ENCODE measurements at regions not wholly inside any gene's neighbourhood (a gene's known extent, or its start where the extent isn't known, plus 50 kb on each side); places are given as distances from the start of the nearest gene placed in this dataset.

- peaks cover 4% of the 10 kb centered on the region for H3K9me1 ChIP-seq (ENCODE audit: insufficient read depth, low read length)
- H3K18ac ChIP-seq (ENCODE audit: low read depth, low read length), result peak overlapping the region; percentile 80; the same call in 1 of the 2 replicates
- no TSS peak for BruUV-seq (replicated peaks)
- H4K20me1 ChIP-seq (ENCODE audit: insufficient read depth, low read length), result no peaks in the 10 kb centered on the region
- H3K27me3 ChIP-seq (ENCODE audit: control insufficient read depth, insufficient read depth, low read length), result no peaks in the 10 kb centered on the region
- H3K14ac ChIP-seq (replicated peaks; ENCODE audit: low read depth, low read length), result peak overlapping the region; percentile 76
- peak overlapping the region; percentile 58 for H4K91ac ChIP-seq (ENCODE audit: insufficient read depth, low read depth, low read length)
- no peak overlapping the region for H2AK9ac ChIP-seq (replicated peaks; ENCODE audit: low read depth, low read length, poor library complexity)
- peak overlapping the region; percentile 93 for H2BK120ac ChIP-seq (ENCODE audit: low read depth, low read length)
- WGBS, 2 experiments (ENCODE audit: extremely low coverage in 2 of 2, insufficient read length in 1 of 2), result no CpG with 5 or more reads among the region's 2 CpGs
- ChIA-PET POLR2A (ENCODE audit: unreplicated experiment) (no interaction called here), CTCF (interaction anchor here (0.9 kb wide), 1 partner anchor 23 kb away, joined by 3 read pairs; no protein-coding TSS in a partner anchor)
- TF ChIP-seq MXI1 (IDR thresholded peaks at IDR 0.05; ENCODE audit: borderline replicate concordance, low read depth, low read length) (no peak), CEBPB (IDR thresholded peaks at IDR 0.05; ENCODE audit: low read depth, low read length) (peak; percentile 80)
- dilution Hi-C loops (cut with HindIII; ENCODE audit: low sequenced_read_pairs, unreplicated experiment), result no loop called here
- H2BK15ac ChIP-seq (ENCODE audit: low read depth, low read length), result peak overlapping the region; percentile 78; the same call in 2 of the 3 replicates
- intact Hi-C loops (cut with micrococcal nuclease), result no loop called here
- no peak overlapping the region for H3K9ac ChIP-seq (ENCODE audit: low read depth, low read length)
- peak overlapping the region; percentile 19; the same call in 1 of the 2 replicates for H3K4me2 ChIP-seq (ENCODE audit: low read depth, low read length)
- in situ Hi-C loops (cut with MboI; ENCODE audit: low sequenced_read_pairs), result no loop called here
- peak overlapping the region; percentile 82 for H3K4ac ChIP-seq (ENCODE audit: low read depth, low read length)
- H3K4me3 ChIP-seq (ENCODE audit: insufficient read depth, low read depth, low read length), result no peak overlapping the region
- H3K79me1 ChIP-seq (ENCODE audit: low read depth in 1 of 2, low read length in 2 of 2), result no peaks in the 10 kb centered on the region
- H2BK20ac ChIP-seq (ENCODE audit: low read depth, low read length), result peak overlapping the region; percentile 90
- H2BK5ac ChIP-seq (ENCODE audit: low read depth, low read length, poor library complexity, severe bottlenecking), result peak overlapping the region; percentile 94
- H3K9me3 ChIP-seq (ENCODE audit: control insufficient read depth, insufficient read depth, low read length), result no peaks in the 10 kb centered on the region
- peak overlapping the region; percentile 35 for H2AFZ ChIP-seq (replicated peaks; ENCODE audit: low read length, poor library complexity)
- DNase-seq (peak; percentile 63), ATAC-seq (ENCODE audit: low read depth) (peak; percentile 79)
- no peaks in the 10 kb centered on the region for H3K36me3 ChIP-seq (ENCODE audit: control insufficient read depth, insufficient read depth, low read length)
- H3K23ac ChIP-seq (ENCODE audit: low read depth, low read length), result peak overlapping the region; percentile 74
- peak overlapping the region; percentile 89 for H2AK5ac ChIP-seq (ENCODE audit: low read depth, low read length)
- peak overlapping the region; percentile 29 to 83; a peak in 3 of 4 replicates for H4K8ac ChIP-seq (ENCODE audit: low read depth in 2 of 2, low read length in 2 of 2)
- H3K56ac ChIP-seq (ENCODE audit: extremely low read depth, insufficient read depth, low read length), result no peak overlapping the region
- peaks cover 8% of the 10 kb centered on the region for H3K4me1 ChIP-seq (ENCODE audit: control insufficient read depth, insufficient read depth, low read length)
- H4K5ac ChIP-seq (ENCODE audit: low read depth, low read length), result peak overlapping the region; percentile 52; the same call in 1 of the 2 replicates
- peak overlapping the region; percentile 45 for H3K27ac ChIP-seq (ENCODE audit: insufficient read depth, low read length)
Observed at GRCh38 chr5:111960476-111961215, 203.7 kb upstream of the NREP start.
